CD14-positive monocyte (primary cell): ENCODE measurements at regions not wholly inside any gene's neighbourhood (a gene's known extent, or its start where the extent isn't known, plus 50 kb on each side); places are given as distances from the start of the nearest gene placed in this dataset.

Experiments
- DNase-seq, 3 donors: peaks; one replicate each; pipeline ENCODE4 v3.0.0-alpha.2; 2011 to 2022
- H2AFZ ChIP-seq: 2 replicates; pipeline ENCODE4 v1.6.0; 2012; ENCODE audit warnings: mild to moderate bottlenecking, low read depth, low read length, inconsistent platforms; ENCODE audit not compliant: insufficient read depth, poor library complexity, severe bottlenecking
- H3K27ac ChIP-seq, 2 donors: 1 replicate in 1 of 2; 2 replicates in 1 of 2; pipeline ENCODE4 v1.5.1; 2012 to 2013; ENCODE audit warnings: low read length in 2 of 2, control low read depth in 1 of 2, inconsistent platforms in 1 of 2, low read depth in 1 of 2, mild to moderate bottlenecking in 1 of 2
- H3K27me3 ChIP-seq, 2 donors: one replicate each; pipeline versions ENCODE4 v1.6.0 to v1.6.1; 2011 to 2013; ENCODE audit warnings: low read length in 2 of 2; ENCODE audit not compliant: control insufficient read depth in 2 of 2, insufficient read depth in 2 of 2
- H3K36me3 ChIP-seq, 2 donors: replicated peaks in 1 of 2; 1 replicate in 1 of 2; 2 replicates in 1 of 2; pipeline versions ENCODE4 v1.5.1 to v1.6.1; 2012 to 2013; ENCODE audit warnings: low read length in 2 of 2, control low read depth in 1 of 2, inconsistent platforms in 1 of 2, mild to moderate bottlenecking in 1 of 2; ENCODE audit not compliant: insufficient read depth in 2 of 2, control insufficient read depth in 1 of 2
- H3K4me1 ChIP-seq, 2 donors: 1 replicate in 1 of 2; 2 replicates in 1 of 2; pipeline versions ENCODE4 v1.5.1 to v1.6.1; 2012 to 2013; ENCODE audit warnings: low read length in 2 of 2, control low read depth in 1 of 2, inconsistent platforms in 1 of 2, mild to moderate bottlenecking in 1 of 2, moderate library complexity in 1 of 2; ENCODE audit not compliant: insufficient read depth in 2 of 2, control insufficient read depth in 1 of 2
- H3K4me2 ChIP-seq: replicated peaks from 2 replicates; pipeline ENCODE3; 2012; ENCODE audit warnings: low read length, moderate library complexity, mild to moderate bottlenecking; ENCODE audit not compliant: poor library complexity, severe bottlenecking; ENCODE audit errors: extremely low read depth
- H3K4me3 ChIP-seq, 3 experiments: fragments of 200-600 bp in 1 of 3; sonication (generic) in 1 of 3; replicated peaks in 1 of 3; 1 replicate in 2 of 3; 2 replicates in 1 of 3; pipeline ENCODE4 v1.5.1; 2011 to 2013; ENCODE audit warnings: low read length in 3 of 3, mild to moderate bottlenecking in 3 of 3, control low read depth in 2 of 3, low read depth in 2 of 3, inconsistent platforms in 1 of 3, moderate library complexity in 1 of 3
- H3K79me2 ChIP-seq: 2 replicates; pipeline ENCODE4 v1.6.0; 2012; ENCODE audit warnings: mild to moderate bottlenecking, control low read depth, inconsistent platforms, low read length, moderate library complexity; ENCODE audit not compliant: insufficient read depth
- H3K9ac ChIP-seq: 2 replicates; pipeline ENCODE4 v1.6.0; 2017; ENCODE audit warnings: low read length, mild to moderate bottlenecking; ENCODE audit not compliant: insufficient read depth, poor library complexity, severe bottlenecking
- H3K9me3 ChIP-seq, 2 donors: replicated peaks in 1 of 2; 1 replicate in 1 of 2; 2 replicates in 1 of 2; pipeline versions ENCODE4 v1.5.1 to v1.6.1; 2012 to 2013; ENCODE audit warnings: low read length in 2 of 2, control low read depth in 1 of 2; ENCODE audit not compliant: control insufficient read depth in 1 of 2, insufficient read depth in 1 of 2
- H4K20me1 ChIP-seq: 2 replicates; pipeline ENCODE4 v1.6.0; 2012; ENCODE audit warnings: mild to moderate bottlenecking, low read length, control low read depth, moderate library complexity; ENCODE audit not compliant: insufficient read depth
- H3K27ac Mint-ChIP-seq, 7 donors: one replicate each; pipeline ENCODE4 v1.8.0; 2020; ENCODE audit warnings: mild to moderate bottlenecking in 7 of 7, mixed read lengths in 7 of 7, moderate library complexity in 6 of 7, inconsistent platforms in 2 of 7
- H3K27me3 Mint-ChIP-seq, 3 donors: one replicate each; pipeline ENCODE4 v1.8.0; 2021 to 2022; ENCODE audit warnings: low read depth in 3 of 3, mild to moderate bottlenecking in 3 of 3, mixed read lengths in 3 of 3, moderate library complexity in 3 of 3, inconsistent platforms in 1 of 3
- H3K36me3 Mint-ChIP-seq, 2 donors: one replicate each; pipeline ENCODE4 v1.8.0; 2020; ENCODE audit warnings: mixed read lengths in 2 of 2, inconsistent platforms in 1 of 2, mild to moderate bottlenecking in 1 of 2
- H3K4me1 Mint-ChIP-seq: one replicate; pipeline ENCODE4 v1.8.0; 2020; ENCODE audit warnings: mild to moderate bottlenecking, mixed read lengths
- H3K4me3 Mint-ChIP-seq, 2 donors: one replicate each; pipeline ENCODE4 v1.8.0; 2020; ENCODE audit warnings: mild to moderate bottlenecking in 2 of 2, mixed read lengths in 2 of 2, moderate library complexity in 1 of 2
- H3K9me3 Mint-ChIP-seq, 7 donors: one replicate each; pipeline ENCODE4 v1.8.0; 2020 to 2022; ENCODE audit warnings: mixed read lengths in 7 of 7, mild to moderate bottlenecking in 6 of 7, moderate library complexity in 6 of 7, inconsistent platforms in 2 of 7
- WGBS: methylation state at CpG from one replicate; pipeline ENCODE4 v1.1.5; 2013; ENCODE audit warnings: missing lambda C conversion rate; ENCODE audit not compliant: insufficient coverage; 5-methylcytosine and 5-hydroxymethylcytosine counted together
- intact Hi-C, 2 donors: fragments of 100-400 bp; cut with micrococcal nuclease; formaldehyde crosslinking; loops; one replicate each; pipeline versions ENCODE4 v1.15.0 to v1.15.1; 2023
- TF ChIP-seq, protein P1 (sequence below): fragments of 200-600 bp; IDR thresholded peaks from one replicate; pipeline ENCODE4 v1.8.0; 2022; ENCODE audit warnings: antibody characterized with exemption, mild to moderate bottlenecking

DNA sequence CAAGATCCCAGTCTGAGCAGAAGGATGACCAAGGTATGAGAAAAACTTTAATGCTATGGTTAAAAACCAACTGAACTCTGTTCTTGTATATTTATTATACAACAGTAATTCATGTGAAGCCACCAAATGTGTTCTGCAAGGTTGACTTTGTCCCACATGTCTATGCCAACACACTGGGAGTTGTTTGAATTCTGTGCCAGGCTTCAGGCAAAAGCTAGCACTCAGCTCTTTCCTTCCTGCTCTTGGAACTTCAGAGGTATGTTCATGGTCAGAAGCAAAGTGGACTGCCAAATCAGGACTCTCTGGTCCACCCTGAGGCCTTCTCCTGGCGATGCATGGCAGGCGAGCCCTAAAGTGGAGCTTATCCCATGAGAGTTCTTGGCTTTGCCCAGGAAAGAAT, 205.6 kb upstream of the AR start:
- H3K9ac ChIP-seq: no peak overlapping the region
- WGBS: no CpG with 5 or more reads among the region's 2 CpGs
- no peaks in the 10 kb centered on the region for H3K27me3 Mint-ChIP-seq

DNA sequence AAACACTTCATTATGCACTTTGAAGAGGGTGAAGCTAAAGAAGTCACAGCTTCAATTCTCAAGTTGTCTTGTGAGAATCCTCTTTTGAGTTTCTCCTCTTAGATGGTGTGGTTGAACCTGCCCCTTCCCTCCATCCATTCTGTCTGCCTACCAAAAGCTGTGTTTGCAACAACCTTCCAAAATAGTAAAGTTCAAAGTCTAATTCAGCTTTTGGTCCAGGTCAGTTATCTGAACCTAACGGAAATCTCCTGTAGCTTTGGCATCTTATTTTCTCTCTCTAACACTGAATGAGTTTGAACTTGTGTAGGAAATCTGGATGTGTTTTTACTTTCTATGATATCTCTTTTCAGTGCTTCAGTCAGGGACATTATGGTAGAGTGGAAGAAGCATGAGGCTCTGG, 201.7 kb upstream of the AR start:
- H3K36me3 ChIP-seq: no peaks in the 10 kb centered on the region
- Mint-ChIP-seq H3K4me3 (no peak overlapping the region), H3K4me1 (no peaks in the 10 kb centered on the region), H3K27ac (no peak overlapping the region), H3K9me3 (peaks cover 0 to 4% (median 0%) of the 10 kb centered on the region in 7 donors), H3K27me3 (peaks cover 0 to 1% (median 0%) of the 10 kb centered on the region in 3 donors), H3K36me3 (no peaks in the 10 kb centered on the region)
- no peak overlapping the region for H2AFZ ChIP-seq
- no peaks in the 10 kb centered on the region for H3K9me3 ChIP-seq
- no peaks in the 10 kb centered on the region for H4K20me1 ChIP-seq
- no peaks in the 10 kb centered on the region for H3K27me3 ChIP-seq
- no peak overlapping the region for H3K4me2 ChIP-seq
- WGBS: no CpG with 5 or more reads among the region's 1 CpG
- no peak overlapping the region for H3K27ac ChIP-seq
- no peaks in the 10 kb centered on the region for H3K79me2 ChIP-seq
- no peaks in the 10 kb centered on the region for H3K4me1 ChIP-seq
- TF ChIP-seq, protein P1, sequence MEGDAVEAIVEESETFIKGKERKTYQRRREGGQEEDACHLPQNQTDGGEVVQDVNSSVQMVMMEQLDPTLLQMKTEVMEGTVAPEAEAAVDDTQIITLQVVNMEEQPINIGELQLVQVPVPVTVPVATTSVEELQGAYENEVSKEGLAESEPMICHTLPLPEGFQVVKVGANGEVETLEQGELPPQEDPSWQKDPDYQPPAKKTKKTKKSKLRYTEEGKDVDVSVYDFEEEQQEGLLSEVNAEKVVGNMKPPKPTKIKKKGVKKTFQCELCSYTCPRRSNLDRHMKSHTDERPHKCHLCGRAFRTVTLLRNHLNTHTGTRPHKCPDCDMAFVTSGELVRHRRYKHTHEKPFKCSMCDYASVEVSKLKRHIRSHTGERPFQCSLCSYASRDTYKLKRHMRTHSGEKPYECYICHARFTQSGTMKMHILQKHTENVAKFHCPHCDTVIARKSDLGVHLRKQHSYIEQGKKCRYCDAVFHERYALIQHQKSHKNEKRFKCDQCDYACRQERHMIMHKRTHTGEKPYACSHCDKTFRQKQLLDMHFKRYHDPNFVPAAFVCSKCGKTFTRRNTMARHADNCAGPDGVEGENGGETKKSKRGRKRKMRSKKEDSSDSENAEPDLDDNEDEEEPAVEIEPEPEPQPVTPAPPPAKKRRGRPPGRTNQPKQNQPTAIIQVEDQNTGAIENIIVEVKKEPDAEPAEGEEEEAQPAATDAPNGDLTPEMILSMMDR: no peak
- H3K4me3 ChIP-seq: no peak overlapping the region
- no peak overlapping the region for H3K9ac ChIP-seq
- DNase-seq: no peak
- intact Hi-C loops: no loop called here

More for the DNA sequence above, 205.6 kb upstream of the AR start:
- no peaks in the 10 kb centered on the region for H3K27me3 ChIP-seq
- H3K4me1 ChIP-seq: no peaks in the 10 kb centered on the region
- H3K4me2 ChIP-seq: no peak overlapping the region
- TF ChIP-seq, protein P1: no peak
- H3K4me3 ChIP-seq: no peak overlapping the region
- intact Hi-C loops: no loop called here
- H3K27ac Mint-ChIP-seq: no peak overlapping the region
- H3K36me3 ChIP-seq: no peaks in the 10 kb centered on the region
- no peaks in the 10 kb centered on the region for H3K36me3 Mint-ChIP-seq
- H3K4me1 Mint-ChIP-seq: no peaks in the 10 kb centered on the region
- no peaks in the 10 kb centered on the region for H3K9me3 ChIP-seq
- no peaks in the 10 kb centered on the region for H3K79me2 ChIP-seq
- peaks cover 0 to 4% (median 0%) of the 10 kb centered on the region in 7 donors for H3K9me3 Mint-ChIP-seq
- H3K27ac ChIP-seq: no peak overlapping the region
- H4K20me1 ChIP-seq: no peaks in the 10 kb centered on the region
- no peak for DNase-seq
- no peak overlapping the region for H2AFZ ChIP-seq
- no peak overlapping the region for H3K4me3 Mint-ChIP-seq
